Stimulated activated CD8-positive, alpha-beta memory T cell treated with anti-CD3 and anti-CD28 coated beads, Interleukin-4, amount 100 ng/mL, for 48 hours (primary cell): ENCODE measurements at regions not wholly inside any gene's neighbourhood (a gene's known extent, or its start where the extent isn't known, plus 50 kb on each side); places are given as distances from the start of the nearest gene placed in this dataset.
"Not testable (repeated sequence)": the region's sequence is repeated elsewhere in the genome, so short reads cannot be mapped to it uniquely, and the experiment has no call there.

Experiments used
- DNase-seq: peaks from one replicate; pipeline ENCODE4 v3.0.0-alpha.2; 2020

- no peak for DNase-seq
Measured at GRCh38 chr7:29619111-29619510, 55.5 kb downstream of the PRR15 start.

GRCh38 chr7:29619848-29620555 lies 56.4 kb downstream of the PRR15 start:
- DNase-seq, result no peak

GRCh38 chr7:29620556-29620930 lies 56.9 kb downstream of the PRR15 start:
- no peak for DNase-seq

GRCh38 chr7:29622335-29623265 lies 59.0 kb downstream of the PRR15 start:
- no peak for DNase-seq

- DNase-seq, result no peak
Measured at GRCh38 chr7:29623973-29624372, 60.3 kb downstream of the PRR15 start.

GRCh38 chr7:29626730-29627129 lies 63.1 kb downstream of the PRR15 start:
- DNase-seq, result no peak

GRCh38 chr7:29627631-29628030 lies 64.0 kb downstream of the PRR15 start:
- DNase-seq, result no peak

GRCh38 chr7:29629507-29629906 lies 65.9 kb downstream of the PRR15 start:
- DNase-seq, result no peak

- DNase-seq, result not testable (repeated sequence)
Measured at GRCh38 chr7:29635067-29636008, 71.7 kb downstream of the PRR15 start.

GRCh38 chr7:29636009-29636351 lies 72.3 kb downstream of the PRR15 start:
- DNase-seq, result no peak

- no peak for DNase-seq
Measured at GRCh38 chr7:29637374-29637773, 73.7 kb downstream of the PRR15 start.

- DNase-seq, result not testable (repeated sequence)
Measured at GRCh38 chr7:29638841-29639240, 75.2 kb downstream of the PRR15 start.

- DNase-seq, result no peak
Measured at GRCh38 chr7:29639386-29639785, 75.8 kb downstream of the PRR15 start.

GRCh38 chr7:29639886-29640595 lies 76.4 kb downstream of the PRR15 start:
- no peak for DNase-seq

- no peak for DNase-seq
Measured at GRCh38 chr7:29641651-29642050, 78.0 kb downstream of the PRR15 start.

GRCh38 chr7:29642494-29643155 lies 79.0 kb downstream of the PRR15 start:
- no peak for DNase-seq

GRCh38 chr7:29646116-29646515 lies 82.5 kb downstream of the PRR15 start:
- not testable (repeated sequence) for DNase-seq

- DNase-seq, result no peak
Measured at GRCh38 chr7:29647020-29647654, 83.5 kb downstream of the PRR15 start.

GRCh38 chr7:29647691-29648210 lies 84.1 kb downstream of the PRR15 start:
- DNase-seq, result not testable (repeated sequence)

- no peak for DNase-seq
Measured at GRCh38 chr7:29649028-29649716, 85.5 kb downstream of the PRR15 start.
